HG03097 (cell line): ENCODE measurements at regions not wholly inside any gene's neighbourhood (a gene's known extent, or its start where the extent isn't known, plus 50 kb on each side); places are given as distances from the start of the nearest gene placed in this dataset.
"Not testable (repeated sequence)": the region's sequence is repeated elsewhere in the genome, so short reads cannot be mapped to it uniquely, and the experiment has no call there.

ENCODE experiments used
- ATAC-seq: cut with Tn5 transposase; IDR thresholded peaks from one replicate; pipeline ENCODE4 v1.9.1; 2021; ENCODE audit not compliant: unreplicated experiment, low FRiP score

DNA sequence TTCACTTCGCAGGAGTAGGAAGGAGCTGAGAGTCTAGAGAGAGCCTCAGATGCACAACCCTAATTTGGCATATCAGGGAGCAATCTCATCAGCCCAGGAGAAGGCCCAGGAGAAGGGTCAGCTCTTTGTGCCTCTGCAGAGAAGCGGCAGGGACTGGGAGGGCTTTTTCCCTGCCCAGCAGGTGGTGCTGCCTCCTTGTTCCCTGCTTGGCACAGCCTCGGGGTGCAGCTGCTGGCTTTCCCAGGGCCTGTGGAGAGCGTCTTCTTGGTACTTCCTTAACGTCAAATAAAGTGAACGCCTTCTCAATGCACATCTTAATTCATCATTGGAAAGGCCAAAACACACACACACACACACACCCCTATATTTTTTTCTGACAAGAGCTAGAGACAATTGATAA is 519.3 kb downstream of the GOLGA6L6 start:
- not testable (repeated sequence) for ATAC-seq

DNA sequence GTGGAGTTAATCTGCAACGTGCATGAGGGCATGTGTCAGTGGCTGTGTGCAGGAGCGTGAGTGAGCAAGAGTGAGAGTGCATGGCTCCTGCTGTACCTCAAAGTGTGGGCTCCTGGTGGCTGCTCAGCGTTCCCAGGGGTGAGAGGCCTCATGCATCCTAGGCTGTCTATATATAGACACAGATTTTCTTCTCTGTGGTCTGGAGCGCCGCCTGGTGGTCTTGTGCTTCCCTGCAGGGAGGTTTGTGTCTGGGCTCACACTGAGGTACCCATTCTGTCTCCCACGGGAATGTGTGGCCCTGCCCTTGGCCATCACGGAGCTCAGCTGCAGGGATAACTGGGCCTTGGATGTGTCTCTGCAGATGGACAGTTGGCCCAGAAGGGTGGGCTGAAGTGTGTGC is 520.2 kb downstream of the GOLGA6L6 start:
- not testable (repeated sequence) for ATAC-seq

DNA sequence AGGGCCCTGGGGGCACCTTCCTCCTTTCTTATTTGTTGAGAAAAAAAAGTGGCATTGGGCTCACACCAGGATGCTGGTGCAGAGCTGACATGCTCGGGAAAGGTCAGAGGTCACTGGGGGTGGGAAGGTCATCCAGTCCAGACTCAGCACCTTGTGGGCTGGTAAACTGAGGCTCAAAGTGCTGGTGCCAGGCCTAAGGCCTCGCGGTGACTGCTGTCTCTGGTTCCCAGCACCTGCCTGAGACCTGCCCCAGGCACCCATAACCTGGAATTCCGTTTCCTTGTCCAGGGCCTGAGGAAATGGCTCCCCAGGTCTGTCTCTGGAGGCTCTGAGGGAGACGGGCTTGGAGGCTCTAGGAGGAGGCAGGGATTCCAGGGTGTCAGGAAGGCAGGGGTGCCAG is 521.0 kb downstream of the GOLGA6L6 start:
- ATAC-seq, result not testable (repeated sequence)

DNA sequence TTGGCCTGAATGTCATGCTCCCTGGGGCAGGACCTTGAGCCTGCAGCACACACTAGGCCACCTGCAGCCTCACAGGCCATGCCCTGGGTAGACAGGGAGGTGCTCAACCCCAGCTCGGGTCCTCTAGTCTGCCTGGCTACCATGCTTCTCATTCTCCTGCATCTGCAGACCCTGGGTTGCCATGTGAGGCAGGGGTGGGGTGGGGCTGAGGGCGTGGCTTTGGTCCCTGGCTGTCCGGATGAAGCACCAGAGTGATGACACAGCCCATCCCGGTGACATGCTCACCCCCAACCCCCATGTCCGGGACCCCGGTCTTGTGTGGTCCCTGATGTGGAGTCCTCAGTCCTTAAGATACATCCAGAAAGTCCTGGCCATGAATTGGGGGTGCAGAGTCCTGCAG is 521.8 kb downstream of the GOLGA6L6 start:
- ATAC-seq, result not testable (repeated sequence)

- ATAC-seq, result not testable (repeated sequence)
Observed at GRCh38 chr15:20017581-20017980, 524.0 kb downstream of the GOLGA6L6 start.

DNA sequence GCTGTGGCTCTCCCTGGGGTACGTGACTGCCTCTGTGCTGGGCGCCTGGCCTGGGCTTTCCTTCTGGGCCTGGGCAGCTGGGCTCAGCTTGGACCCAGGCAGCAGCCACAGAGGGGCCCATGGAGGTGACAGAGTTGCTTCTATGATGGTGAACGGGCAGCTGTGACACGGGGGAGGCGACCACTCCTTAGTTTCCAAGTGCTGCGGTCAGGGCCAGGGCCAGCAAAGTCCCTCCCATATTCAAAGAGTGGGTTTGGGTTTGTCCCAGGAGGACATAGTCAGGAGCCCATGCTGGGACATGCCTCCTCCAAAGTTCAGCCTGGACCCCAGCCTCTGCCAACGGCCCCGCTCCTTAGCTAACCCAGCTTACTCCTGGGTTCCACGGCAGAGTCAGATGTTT is 524.7 kb downstream of the GOLGA6L6 start:
- not testable (repeated sequence) for ATAC-seq

GRCh38 chr15:20012837-20013236 is 528.8 kb downstream of the GOLGA6L6 start:
- not testable (repeated sequence) for ATAC-seq

DNA sequence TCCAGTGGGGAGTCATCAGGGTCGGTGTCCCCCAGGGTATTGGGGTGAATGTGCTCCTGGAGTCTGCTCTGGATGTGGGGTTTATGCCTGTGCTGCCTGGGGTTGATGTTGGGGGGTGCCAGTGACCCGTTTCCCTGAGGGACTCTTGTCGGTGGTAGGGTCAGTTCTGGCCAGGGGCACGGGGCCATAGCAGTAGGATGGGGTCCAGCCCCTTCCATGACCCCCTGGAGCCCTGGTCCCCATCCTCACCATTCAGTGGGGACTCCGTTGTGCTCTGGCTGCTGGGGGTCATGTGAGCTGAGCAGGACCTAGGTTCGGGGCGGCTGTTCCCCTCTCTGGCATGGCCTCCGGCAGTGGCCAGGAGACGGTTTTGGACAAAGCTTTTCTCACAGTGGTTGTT is 530.8 kb downstream of the GOLGA6L6 start:
- not testable (repeated sequence) for ATAC-seq

- ATAC-seq, result not testable (repeated sequence)
Observed at GRCh38 chr15:20009619-20010018, 532.0 kb downstream of the GOLGA6L6 start.

DNA sequence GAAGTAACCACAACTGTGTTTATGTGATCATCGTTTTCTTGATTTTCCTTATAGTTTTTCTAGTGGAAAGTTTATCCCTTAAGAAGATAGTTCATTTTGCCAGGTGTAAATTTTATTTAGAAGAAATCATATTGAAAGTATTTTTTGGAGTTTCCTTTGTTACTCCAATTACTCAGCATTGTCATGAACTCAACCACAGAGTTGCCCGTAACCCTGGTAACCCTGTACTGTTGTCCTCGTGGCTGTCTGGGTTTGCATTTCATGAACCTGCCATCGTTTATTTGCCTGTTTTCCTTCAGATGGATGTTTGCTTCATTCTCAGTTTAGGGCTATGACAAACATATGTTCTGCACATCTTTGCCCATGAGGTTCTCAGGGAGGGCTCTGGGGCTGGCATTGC is 534.3 kb downstream of the GOLGA6L6 start:
- not testable (repeated sequence) for ATAC-seq

DNA sequence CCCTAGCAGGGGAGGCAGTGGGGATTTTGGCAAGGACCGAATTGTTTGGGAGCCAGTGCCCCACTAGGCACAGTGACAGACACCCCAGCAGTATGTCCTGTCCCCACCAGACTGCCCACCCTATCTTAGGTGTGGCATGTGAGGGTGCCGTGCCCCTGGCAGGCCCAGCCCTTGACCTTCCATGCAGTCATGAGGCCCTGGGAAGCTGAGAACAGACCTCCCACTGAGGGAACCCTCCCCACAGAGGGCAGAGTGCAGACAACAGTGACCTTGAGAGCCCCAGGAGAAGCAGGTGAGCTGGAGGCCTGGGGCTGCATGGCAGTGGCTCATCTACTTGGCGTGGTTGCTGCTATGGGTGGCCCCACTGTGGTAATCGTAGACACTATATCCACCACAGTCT is 538.1 kb downstream of the GOLGA6L6 start:
- not testable (repeated sequence) for ATAC-seq

DNA sequence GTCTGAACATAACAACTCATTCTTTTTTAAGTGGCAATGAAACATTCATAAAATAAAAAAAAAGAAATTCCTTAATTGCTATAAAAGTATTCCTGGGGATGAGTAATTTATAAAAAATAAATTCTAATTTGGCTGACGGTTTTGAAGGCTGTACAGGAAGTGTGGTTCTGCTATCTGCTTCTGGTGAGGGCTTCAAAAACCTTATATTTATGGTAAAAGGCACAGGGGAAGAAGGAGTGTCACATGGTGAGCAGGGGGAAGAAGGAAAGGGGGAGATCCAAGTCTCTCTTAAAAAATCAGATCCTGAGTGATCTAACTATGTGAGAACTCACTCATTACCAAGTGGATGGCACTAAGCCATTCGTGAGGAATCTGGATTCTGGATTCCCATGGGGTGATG is 539.0 kb downstream of the GOLGA6L6 start:
- not testable (repeated sequence) for ATAC-seq

- ATAC-seq, result not testable (repeated sequence)
Observed at GRCh38 chr15:19996574-19997194, 544.9 kb downstream of the GOLGA6L6 start.

DNA sequence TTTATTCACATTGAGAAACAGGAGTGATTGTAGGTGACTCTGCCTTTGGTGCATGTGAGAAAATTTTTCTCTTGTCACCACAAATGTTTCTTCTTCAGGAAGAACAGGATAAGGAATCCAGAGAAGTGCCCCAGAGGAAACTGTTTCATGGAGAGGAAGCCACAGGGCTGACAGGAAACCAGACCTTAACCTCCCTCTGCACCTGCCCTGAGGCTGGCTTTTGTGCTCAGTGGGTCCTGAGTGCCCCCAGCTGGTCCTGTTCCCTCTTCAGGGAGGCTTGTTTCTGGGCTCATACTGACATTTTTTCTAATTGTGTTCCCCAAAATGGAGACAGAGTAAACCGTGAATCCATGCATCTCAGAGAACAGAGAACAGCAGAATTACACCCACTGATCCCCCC is 546.3 kb downstream of the GOLGA6L6 start:
- not testable (repeated sequence) for ATAC-seq

GRCh38 chr15:19992428-19992827 is 549.2 kb downstream of the GOLGA6L6 start:
- no peak for ATAC-seq

GRCh38 chr15:19988094-19988660 is 553.4 kb downstream of the GOLGA6L6 start:
- no peak for ATAC-seq

DNA sequence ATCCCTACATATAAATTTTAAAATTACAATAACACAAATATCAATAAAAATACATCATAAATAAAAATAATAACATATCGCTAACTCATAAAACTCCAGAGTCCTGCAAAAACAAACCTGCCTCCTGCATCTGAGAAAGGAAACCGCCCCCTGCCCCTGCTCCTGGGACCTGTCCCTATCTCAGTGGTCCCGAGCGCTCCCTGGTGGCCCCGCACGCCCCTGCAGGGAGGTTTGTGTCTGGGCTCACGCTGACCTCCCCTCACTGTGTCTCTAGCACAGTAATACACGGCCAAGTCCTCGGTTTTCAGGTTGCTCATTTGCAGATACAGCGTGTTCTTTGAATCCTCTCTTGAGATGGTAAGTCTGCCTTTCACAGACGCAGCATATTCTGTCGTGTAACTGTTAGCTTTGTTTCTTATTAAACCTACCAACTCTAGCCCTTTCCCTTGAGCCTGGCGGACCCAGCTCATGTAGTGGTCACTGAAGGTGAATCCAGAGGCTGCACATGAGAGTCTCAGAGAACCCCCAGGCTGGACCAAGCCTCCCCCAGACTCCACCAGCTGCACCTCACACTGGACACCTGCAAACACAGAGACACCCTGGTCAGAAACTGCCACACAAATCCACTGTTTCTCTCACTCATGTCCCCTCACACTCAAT is 554.1 kb downstream of the GOLGA6L6 start:
- no peak for ATAC-seq

- ATAC-seq, result no peak
Observed at GRCh38 chr15:19984101-19984500, 557.5 kb downstream of the GOLGA6L6 start.

GRCh38 chr15:19974998-19975397 is 566.6 kb downstream of the GOLGA6L6 start:
- ATAC-seq, result no peak

- no peak for ATAC-seq
Observed at GRCh38 chr15:19973718-19974117, 567.9 kb downstream of the GOLGA6L6 start.

DNA sequence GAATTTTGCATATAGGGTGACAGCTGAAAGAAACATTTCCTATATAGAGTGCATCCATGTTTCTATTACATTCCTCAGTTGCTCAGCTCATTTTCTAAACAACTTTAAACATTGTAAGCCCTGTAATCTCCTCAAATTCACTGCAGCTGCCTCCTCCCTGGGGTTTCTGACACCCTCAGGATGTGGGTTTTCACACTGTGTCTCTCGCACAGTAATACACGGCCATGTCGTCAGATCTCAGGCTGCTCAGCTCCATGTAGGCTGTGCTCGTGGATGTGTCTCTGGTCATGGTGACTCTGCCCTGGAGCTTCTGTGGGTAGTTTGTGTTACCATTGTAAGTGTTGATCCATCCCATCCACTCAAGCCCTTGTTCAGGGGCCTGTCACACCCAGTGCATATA is 569.0 kb downstream of the GOLGA6L6 start:
- ATAC-seq, result not testable (repeated sequence)

- ATAC-seq, result not testable (repeated sequence)
Observed at GRCh38 chr15:19965574-19965973, 576.0 kb downstream of the GOLGA6L6 start.
